SK-N-SH (cell line): ENCODE measurements at regions not wholly inside any gene's neighbourhood (a gene's known extent, or its start where the extent isn't known, plus 50 kb on each side); places are given as distances from the start of the nearest gene placed in this dataset.

ENCODE experiments used
- FOSL2 ChIP-seq: IDR thresholded peaks from 2 replicates; pipeline ENCODE4 v1.4.0; 2012; ENCODE audit warnings: low read depth, mild to moderate bottlenecking, moderate library complexity, borderline replicate concordance
- GABPA ChIP-seq: IDR thresholded peaks from 2 replicates; pipeline ENCODE4 v1.4.0; 2012; ENCODE audit warnings: low read depth, mild to moderate bottlenecking
- JUND ChIP-seq: IDR thresholded peaks from 2 replicates; pipeline ENCODE4 v1.4.0; 2012
- SMC3 ChIP-seq: IDR thresholded peaks from 2 replicates; pipeline ENCODE4 v1.6.1; 2012; ENCODE audit warnings: low read depth, low read length, improper control_type of control experiment
- TAF1 ChIP-seq: IDR thresholded peaks from 2 replicates; pipeline ENCODE4 v1.6.1; 2012; ENCODE audit warnings: low read depth, mild to moderate bottlenecking, low read length, moderate library complexity, borderline replicate concordance
- TF ChIP-seq, protein P1 (sequence below): fragments of 200-600 bp; sonication (generic); IDR thresholded peaks from 2 replicates; pipeline ENCODE4 v1.6.1; 2017; ENCODE audit warnings: antibody characterized with exemption, mild to moderate bottlenecking, moderate library complexity
- TF ChIP-seq, protein P2 (sequence below): fragments of 150-350 bp; IDR thresholded peaks from 2 replicates; pipeline ENCODE4 v1.6.1; 2017; ENCODE audit warnings: antibody characterized with exemption, low read length, low read depth, borderline replicate concordance

DNA sequence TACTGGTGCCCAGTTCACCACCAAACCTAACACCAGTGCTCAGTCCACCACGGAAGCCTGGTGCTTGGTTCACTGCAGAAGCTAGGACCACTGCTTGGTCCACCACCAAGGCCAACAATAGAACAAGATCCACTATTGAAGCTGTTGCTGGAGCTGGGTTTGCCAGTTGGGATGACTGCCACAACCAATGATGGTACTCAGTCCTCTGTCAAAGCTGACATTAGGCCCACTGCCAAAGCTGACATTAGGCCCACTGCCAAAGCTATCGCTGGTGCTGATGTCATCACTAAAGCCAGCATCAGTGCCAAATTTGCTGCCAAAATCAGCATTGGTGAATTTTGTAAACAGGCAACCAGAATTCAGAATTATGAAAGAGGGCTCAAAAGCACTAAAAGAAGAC is 1850.2 kb upstream of the RAG2 start:
- TF ChIP-seq FOSL2 (no peak), SMC3 (no peak), JUND (no peak), TAF1 (no peak), GABPA (no peak)
- TF ChIP-seq, protein P1, sequence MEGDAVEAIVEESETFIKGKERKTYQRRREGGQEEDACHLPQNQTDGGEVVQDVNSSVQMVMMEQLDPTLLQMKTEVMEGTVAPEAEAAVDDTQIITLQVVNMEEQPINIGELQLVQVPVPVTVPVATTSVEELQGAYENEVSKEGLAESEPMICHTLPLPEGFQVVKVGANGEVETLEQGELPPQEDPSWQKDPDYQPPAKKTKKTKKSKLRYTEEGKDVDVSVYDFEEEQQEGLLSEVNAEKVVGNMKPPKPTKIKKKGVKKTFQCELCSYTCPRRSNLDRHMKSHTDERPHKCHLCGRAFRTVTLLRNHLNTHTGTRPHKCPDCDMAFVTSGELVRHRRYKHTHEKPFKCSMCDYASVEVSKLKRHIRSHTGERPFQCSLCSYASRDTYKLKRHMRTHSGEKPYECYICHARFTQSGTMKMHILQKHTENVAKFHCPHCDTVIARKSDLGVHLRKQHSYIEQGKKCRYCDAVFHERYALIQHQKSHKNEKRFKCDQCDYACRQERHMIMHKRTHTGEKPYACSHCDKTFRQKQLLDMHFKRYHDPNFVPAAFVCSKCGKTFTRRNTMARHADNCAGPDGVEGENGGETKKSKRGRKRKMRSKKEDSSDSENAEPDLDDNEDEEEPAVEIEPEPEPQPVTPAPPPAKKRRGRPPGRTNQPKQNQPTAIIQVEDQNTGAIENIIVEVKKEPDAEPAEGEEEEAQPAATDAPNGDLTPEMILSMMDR: no peak
- TF ChIP-seq, protein P2, sequence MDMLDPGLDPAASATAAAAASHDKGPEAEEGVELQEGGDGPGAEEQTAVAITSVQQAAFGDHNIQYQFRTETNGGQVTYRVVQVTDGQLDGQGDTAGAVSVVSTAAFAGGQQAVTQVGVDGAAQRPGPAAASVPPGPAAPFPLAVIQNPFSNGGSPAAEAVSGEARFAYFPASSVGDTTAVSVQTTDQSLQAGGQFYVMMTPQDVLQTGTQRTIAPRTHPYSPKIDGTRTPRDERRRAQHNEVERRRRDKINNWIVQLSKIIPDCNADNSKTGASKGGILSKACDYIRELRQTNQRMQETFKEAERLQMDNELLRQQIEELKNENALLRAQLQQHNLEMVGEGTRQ: no peak
